OCI-LY1 (cell line): ENCODE measurements at regions not wholly inside any gene's neighbourhood (a gene's known extent, or its start where the extent isn't known, plus 50 kb on each side); places are given as distances from the start of the nearest gene placed in this dataset.

Experiments used
- CTCF ChIP-seq: fragments of 200-600 bp; sonication (generic), shearing (Covaris generic); IDR thresholded peaks from 2 replicates; pipeline ENCODE4 v1.5.1; 2017; ENCODE audit warnings: mild to moderate bottlenecking, antibody characterized with exemption, low read length, moderate library complexity, mixed read lengths
- EZH2 ChIP-seq: fragments of 200-600 bp; sonication (generic), shearing (Covaris generic); IDR thresholded peaks from 2 replicates; pipeline ENCODE4 v1.8.0; 2017; ENCODE audit warnings: borderline replicate concordance, mixed run types, mild to moderate bottlenecking, antibody characterized with exemption, low read length, moderate library complexity, mixed read lengths

- TF ChIP-seq CTCF, result no peak
- TF ChIP-seq EZH2, result no peak
Measured at GRCh38 chr15:79529157-79529785, 97.1 kb downstream of the MINAR1 start.
